IPS-18a (cell line): ENCODE measurements at regions not wholly inside any gene's neighbourhood (a gene's known extent, or its start where the extent isn't known, plus 50 kb on each side); places are given as distances from the start of the nearest gene placed in this dataset.

ENCODE experiments used
- H3K27ac ChIP-seq: one replicate; pipeline ENCODE4 v1.5.1; 2013; ENCODE audit warnings: low read length
- H3K27me3 ChIP-seq: one replicate; pipeline ENCODE4 v1.6.1; 2013; ENCODE audit warnings: mild to moderate bottlenecking, low read length; ENCODE audit not compliant: control insufficient read depth, insufficient read depth
- H3K36me3 ChIP-seq: one replicate; pipeline ENCODE4 v1.6.1; 2013; ENCODE audit warnings: low read depth, low read length; ENCODE audit not compliant: control insufficient read depth
- H3K4me1 ChIP-seq: one replicate; pipeline ENCODE4 v1.6.1; 2013; ENCODE audit warnings: low read depth, low read length; ENCODE audit not compliant: control insufficient read depth
- H3K4me3 ChIP-seq: one replicate; pipeline ENCODE4 v1.5.1; 2013; ENCODE audit warnings: low read length
- H3K9ac ChIP-seq: one replicate; pipeline ENCODE4 v1.6.1; 2013; ENCODE audit warnings: mild to moderate bottlenecking, low read length, moderate library complexity
- H3K9me3 ChIP-seq: one replicate; pipeline ENCODE4 v1.6.1; 2013; ENCODE audit warnings: low read depth, low read length; ENCODE audit not compliant: control insufficient read depth

- H3K36me3 ChIP-seq: no peaks in the 10 kb centered on the region
- no peak overlapping the region for H3K27ac ChIP-seq
- no peaks in the 10 kb centered on the region for H3K9me3 ChIP-seq
- no peak overlapping the region for H3K9ac ChIP-seq
- no peak overlapping the region for H3K4me3 ChIP-seq
- H3K27me3 ChIP-seq: no peaks in the 10 kb centered on the region
- H3K4me1 ChIP-seq: peaks cover 18% of the 10 kb centered on the region
Measured at GRCh38 chr3:176911579-176911978, 285.7 kb downstream of the TBL1XR1 start.

- no peaks in the 10 kb centered on the region for H3K36me3 ChIP-seq
- H3K4me1 ChIP-seq: peaks cover 7% of the 10 kb centered on the region
- no peak overlapping the region for H3K4me3 ChIP-seq
- H3K9ac ChIP-seq: no peak overlapping the region
- no peak overlapping the region for H3K27ac ChIP-seq
- no peaks in the 10 kb centered on the region for H3K27me3 ChIP-seq
- H3K9me3 ChIP-seq: no peaks in the 10 kb centered on the region
Measured at GRCh38 chr3:176909044-176909443, 288.2 kb downstream of the TBL1XR1 start.

GRCh38 chr3:176906046-176906905 lies 291.0 kb downstream of the TBL1XR1 start:
- H3K4me1 ChIP-seq: peaks cover 7% of the 10 kb centered on the region
- H3K4me3 ChIP-seq: peak overlapping the region; percentile 21
- no peak overlapping the region for H3K27ac ChIP-seq
- H3K9me3 ChIP-seq: no peaks in the 10 kb centered on the region
- H3K9ac ChIP-seq: no peak overlapping the region
- no peaks in the 10 kb centered on the region for H3K27me3 ChIP-seq
- H3K36me3 ChIP-seq: no peaks in the 10 kb centered on the region

- no peaks in the 10 kb centered on the region for H3K27me3 ChIP-seq
- H3K9me3 ChIP-seq: no peaks in the 10 kb centered on the region
- no peak overlapping the region for H3K27ac ChIP-seq
- no peak overlapping the region for H3K4me3 ChIP-seq
- no peak overlapping the region for H3K9ac ChIP-seq
- H3K36me3 ChIP-seq: no peaks in the 10 kb centered on the region
- peaks cover 7% of the 10 kb centered on the region for H3K4me1 ChIP-seq
Measured at GRCh38 chr3:176905331-176905730, 292.0 kb downstream of the TBL1XR1 start.

GRCh38 chr3:176904506-176904905 lies 292.8 kb downstream of the TBL1XR1 start:
- H3K9me3 ChIP-seq: no peaks in the 10 kb centered on the region
- H3K4me3 ChIP-seq: no peak overlapping the region
- H3K36me3 ChIP-seq: no peaks in the 10 kb centered on the region
- H3K27me3 ChIP-seq: no peaks in the 10 kb centered on the region
- H3K4me1 ChIP-seq: peaks cover 7% of the 10 kb centered on the region
- H3K27ac ChIP-seq: no peak overlapping the region
- H3K9ac ChIP-seq: no peak overlapping the region

GRCh38 chr3:176896640-176897039 lies 300.6 kb downstream of the TBL1XR1 start:
- no peaks in the 10 kb centered on the region for H3K36me3 ChIP-seq
- no peaks in the 10 kb centered on the region for H3K4me1 ChIP-seq
- no peaks in the 10 kb centered on the region for H3K27me3 ChIP-seq
- no peak overlapping the region for H3K9ac ChIP-seq
- no peak overlapping the region for H3K4me3 ChIP-seq
- no peak overlapping the region for H3K27ac ChIP-seq
- no peaks in the 10 kb centered on the region for H3K9me3 ChIP-seq

- no peak overlapping the region for H3K9ac ChIP-seq
- no peaks in the 10 kb centered on the region for H3K4me1 ChIP-seq
- H3K27me3 ChIP-seq: no peaks in the 10 kb centered on the region
- no peaks in the 10 kb centered on the region for H3K36me3 ChIP-seq
- no peak overlapping the region for H3K27ac ChIP-seq
- H3K9me3 ChIP-seq: no peaks in the 10 kb centered on the region
- H3K4me3 ChIP-seq: no peak overlapping the region
Measured at GRCh38 chr3:176896165-176896564, 301.1 kb downstream of the TBL1XR1 start.

- H3K27ac ChIP-seq: no peak overlapping the region
- H3K9me3 ChIP-seq: no peaks in the 10 kb centered on the region
- no peak overlapping the region for H3K9ac ChIP-seq
- no peaks in the 10 kb centered on the region for H3K27me3 ChIP-seq
- no peaks in the 10 kb centered on the region for H3K36me3 ChIP-seq
- no peaks in the 10 kb centered on the region for H3K4me1 ChIP-seq
- no peak overlapping the region for H3K4me3 ChIP-seq
Measured at GRCh38 chr3:176879710-176880109, 317.6 kb downstream of the TBL1XR1 start.

GRCh38 chr3:176873261-176873660 lies 324.0 kb downstream of the TBL1XR1 start:
- H3K9ac ChIP-seq: no peak overlapping the region
- no peaks in the 10 kb centered on the region for H3K4me1 ChIP-seq
- no peak overlapping the region for H3K4me3 ChIP-seq
- no peak overlapping the region for H3K27ac ChIP-seq
- H3K27me3 ChIP-seq: no peaks in the 10 kb centered on the region
- no peaks in the 10 kb centered on the region for H3K9me3 ChIP-seq
- no peaks in the 10 kb centered on the region for H3K36me3 ChIP-seq

- H3K9ac ChIP-seq: no peak overlapping the region
- H3K9me3 ChIP-seq: no peaks in the 10 kb centered on the region
- no peaks in the 10 kb centered on the region for H3K4me1 ChIP-seq
- no peaks in the 10 kb centered on the region for H3K27me3 ChIP-seq
- H3K27ac ChIP-seq: no peak overlapping the region
- H3K4me3 ChIP-seq: no peak overlapping the region
- H3K36me3 ChIP-seq: no peaks in the 10 kb centered on the region
Measured at GRCh38 chr3:176872771-176873209, 324.5 kb downstream of the TBL1XR1 start.

- no peak overlapping the region for H3K27ac ChIP-seq
- H3K9ac ChIP-seq: no peak overlapping the region
- no peaks in the 10 kb centered on the region for H3K9me3 ChIP-seq
- no peak overlapping the region for H3K4me3 ChIP-seq
- no peaks in the 10 kb centered on the region for H3K27me3 ChIP-seq
- no peaks in the 10 kb centered on the region for H3K4me1 ChIP-seq
- H3K36me3 ChIP-seq: no peaks in the 10 kb centered on the region
Measured at GRCh38 chr3:176870451-176870850, 326.8 kb downstream of the TBL1XR1 start.
